Activated CD4-positive, alpha-beta T cell treated with anti-CD3 and anti-CD28 coated beads, Interleukin-2, Interleukin-4, amounts not matched to agents 100 ng/mL and 50 ng/mL, durations not matched to agents 16 hours and 8 hours (primary cell): ENCODE measurements at regions not wholly inside any gene's neighbourhood (a gene's known extent, or its start where the extent isn't known, plus 50 kb on each side); places are given as distances from the start of the nearest gene placed in this dataset.

Experiments used
- DNase-seq: peaks from one replicate; pipeline ENCODE4 v3.0.0-alpha.2; 2020; ENCODE audit warnings: low spot score

DNA sequence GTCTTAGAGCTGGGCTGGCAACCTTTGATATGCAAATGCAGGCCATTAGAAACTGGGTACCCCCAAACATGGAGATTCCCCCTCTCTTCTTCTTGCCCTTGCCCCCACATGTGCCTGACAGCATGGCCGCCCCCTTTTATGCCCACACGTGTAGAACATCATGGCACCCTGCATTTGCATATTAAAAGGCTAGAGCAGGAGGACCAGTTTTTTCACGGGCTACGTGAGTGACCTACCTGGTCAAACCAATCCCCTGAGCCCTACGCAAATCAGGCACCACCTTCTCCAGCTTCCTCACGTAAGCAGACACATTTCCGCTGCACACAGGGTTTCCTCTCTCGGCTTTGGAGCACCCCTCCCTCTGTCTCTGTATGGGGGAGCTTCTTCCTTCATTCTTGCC lies 110.9 kb upstream of the COPS8 start:
- DNase-seq, result no peak

- no peak for DNase-seq
Observed at GRCh38 chr2:236975766-236976165, 109.9 kb upstream of the COPS8 start.

DNA sequence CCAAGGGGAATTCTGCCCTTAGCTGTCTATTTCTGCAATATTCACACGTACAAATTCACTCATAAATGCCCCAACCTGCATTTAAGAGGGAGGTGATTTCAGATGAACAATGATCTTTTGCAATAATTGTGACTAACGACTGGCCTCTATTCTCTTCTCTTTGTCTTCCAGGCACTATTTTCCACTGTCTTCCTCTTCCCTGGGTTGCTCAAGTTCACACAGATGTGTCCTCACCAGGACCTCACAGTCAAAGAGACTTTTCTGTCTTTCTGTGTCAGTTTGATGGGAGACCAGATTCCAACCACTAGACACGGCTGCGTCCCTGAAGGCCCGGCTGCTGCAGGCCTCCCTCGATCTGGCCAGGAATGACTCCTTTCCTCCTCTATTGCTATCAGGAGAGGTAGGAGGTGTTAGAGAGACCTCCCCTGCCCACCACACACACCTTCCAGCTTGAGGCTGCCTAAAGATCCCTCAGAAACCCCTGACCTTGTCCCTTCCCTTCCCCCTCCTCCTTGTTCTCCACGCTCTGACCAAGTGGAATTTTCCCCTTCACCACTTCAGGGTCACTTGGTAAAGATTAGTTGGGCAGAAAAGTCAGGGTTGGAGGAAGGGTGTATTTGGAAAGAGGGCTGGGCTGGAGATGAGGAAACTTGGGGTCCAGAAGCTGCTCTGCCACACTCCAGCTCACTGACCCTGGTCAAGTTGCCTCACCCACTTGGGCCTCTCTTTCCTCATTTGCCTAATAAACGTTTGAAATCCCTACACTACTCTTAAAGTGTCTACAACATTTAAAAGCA lies 109.2 kb upstream of the COPS8 start:
- DNase-seq, result no peak

- no peak for DNase-seq
Observed at GRCh38 chr2:236977063-236977851, 108.4 kb upstream of the COPS8 start.

DNA sequence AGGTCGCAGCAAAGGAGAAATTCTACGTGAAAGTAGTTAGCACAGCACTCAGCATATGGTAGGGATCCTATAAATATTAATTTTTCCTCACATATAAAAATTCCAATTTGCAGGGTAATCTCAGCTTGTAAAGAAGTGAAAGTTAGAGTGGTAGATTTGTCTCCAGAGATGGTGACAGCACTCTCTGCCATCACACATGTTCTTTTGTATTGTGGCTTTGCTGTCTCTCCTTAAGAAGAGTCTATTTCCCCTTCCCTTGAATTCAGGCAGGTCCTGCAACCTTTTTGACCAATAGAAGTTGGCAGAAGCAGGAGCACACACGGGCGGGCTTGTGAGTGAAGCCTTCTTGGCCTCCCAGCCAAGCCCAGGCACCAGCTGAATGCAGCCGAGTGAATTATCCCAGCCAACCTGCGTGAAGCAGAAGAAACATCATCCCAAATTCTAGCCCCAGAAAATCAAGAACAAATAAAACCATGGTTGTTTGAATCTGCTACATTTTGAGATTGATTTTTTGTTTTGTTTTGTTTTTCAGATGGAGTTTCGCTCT lies 107.8 kb upstream of the COPS8 start:
- DNase-seq, result no peak

- no peak for DNase-seq
Observed at GRCh38 chr2:236979664-236980063, 106.0 kb upstream of the COPS8 start.

- no peak for DNase-seq
Observed at GRCh38 chr2:236980961-236981360, 104.7 kb upstream of the COPS8 start.

DNA sequence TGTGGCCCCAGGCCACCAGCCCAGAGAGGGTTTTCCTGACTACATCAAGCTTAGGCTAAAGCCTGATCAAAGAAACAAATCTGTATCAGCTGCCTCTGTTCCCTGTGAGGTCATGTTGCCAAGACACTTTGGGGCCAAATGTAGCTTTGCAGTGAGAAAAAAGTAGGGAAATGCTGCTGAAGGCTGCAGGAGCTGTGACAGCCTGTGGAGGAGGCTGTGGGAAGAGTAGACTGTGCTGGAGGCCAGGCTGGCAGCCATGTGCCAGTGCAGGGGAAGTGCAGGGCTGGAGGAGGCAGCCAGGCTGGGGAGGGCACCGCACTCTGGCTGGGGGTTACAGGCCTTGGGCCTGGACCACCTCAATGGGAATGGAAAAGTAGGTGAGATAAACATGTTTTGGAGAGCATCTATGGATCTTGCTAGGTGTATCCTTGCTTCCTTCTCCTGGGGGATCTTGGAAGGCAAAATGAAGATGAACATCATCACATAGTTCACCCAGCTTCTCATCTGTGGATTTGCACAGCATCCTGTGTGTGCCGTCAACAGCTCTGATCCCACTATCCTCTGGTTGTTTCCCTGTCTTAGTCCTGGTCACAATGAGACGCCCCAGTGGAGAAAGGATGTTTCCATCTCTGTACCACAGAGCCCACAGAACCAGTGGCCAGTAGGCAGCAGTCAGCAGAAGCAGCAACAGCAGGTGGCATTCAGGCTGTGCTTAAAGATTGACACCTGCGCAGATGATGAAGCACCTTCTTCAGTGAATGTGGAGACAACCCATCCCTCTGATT lies 103.8 kb upstream of the COPS8 start:
- no peak for DNase-seq

DNA sequence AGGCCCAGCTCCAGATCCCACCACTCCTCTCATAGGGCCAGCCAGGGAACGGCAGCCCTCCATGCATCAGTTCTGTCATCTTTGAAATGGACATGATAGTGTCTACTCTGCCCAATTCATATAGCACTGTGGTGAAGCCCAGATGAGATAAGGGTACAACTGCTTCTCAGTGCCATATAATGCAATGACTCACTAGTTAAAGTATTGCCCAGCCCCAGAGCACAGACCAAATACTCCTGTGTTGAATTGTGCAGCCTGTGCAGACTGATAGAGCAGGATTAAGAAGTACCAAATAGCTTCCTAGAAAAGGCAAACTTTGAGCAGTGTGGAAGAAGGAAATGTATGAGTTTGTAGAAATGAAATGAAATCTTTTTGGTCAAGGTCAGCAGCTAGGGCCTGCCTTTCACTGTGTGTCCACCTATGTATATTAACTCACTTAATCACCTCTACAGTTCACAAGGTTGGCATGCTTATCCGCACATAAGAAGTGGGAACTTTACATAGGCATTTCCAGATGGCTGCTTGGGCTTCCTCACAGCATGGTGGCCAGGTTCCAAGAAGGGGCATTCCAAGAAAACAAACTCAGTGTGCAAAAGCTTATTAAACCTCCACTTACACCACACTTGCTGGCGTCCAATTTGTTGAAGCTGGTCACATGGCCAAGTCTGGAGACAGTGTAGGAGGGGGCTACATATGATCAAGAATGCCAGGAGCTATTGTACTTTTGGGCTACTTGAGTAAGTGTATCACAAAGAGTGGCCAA lies 102.8 kb upstream of the COPS8 start:
- DNase-seq, result no peak

- no peak for DNase-seq
Observed at GRCh38 chr2:236984046-236984445, 101.6 kb upstream of the COPS8 start.

- no peak for DNase-seq
Observed at GRCh38 chr2:236985761-236986339, 99.8 kb upstream of the COPS8 start.

DNA sequence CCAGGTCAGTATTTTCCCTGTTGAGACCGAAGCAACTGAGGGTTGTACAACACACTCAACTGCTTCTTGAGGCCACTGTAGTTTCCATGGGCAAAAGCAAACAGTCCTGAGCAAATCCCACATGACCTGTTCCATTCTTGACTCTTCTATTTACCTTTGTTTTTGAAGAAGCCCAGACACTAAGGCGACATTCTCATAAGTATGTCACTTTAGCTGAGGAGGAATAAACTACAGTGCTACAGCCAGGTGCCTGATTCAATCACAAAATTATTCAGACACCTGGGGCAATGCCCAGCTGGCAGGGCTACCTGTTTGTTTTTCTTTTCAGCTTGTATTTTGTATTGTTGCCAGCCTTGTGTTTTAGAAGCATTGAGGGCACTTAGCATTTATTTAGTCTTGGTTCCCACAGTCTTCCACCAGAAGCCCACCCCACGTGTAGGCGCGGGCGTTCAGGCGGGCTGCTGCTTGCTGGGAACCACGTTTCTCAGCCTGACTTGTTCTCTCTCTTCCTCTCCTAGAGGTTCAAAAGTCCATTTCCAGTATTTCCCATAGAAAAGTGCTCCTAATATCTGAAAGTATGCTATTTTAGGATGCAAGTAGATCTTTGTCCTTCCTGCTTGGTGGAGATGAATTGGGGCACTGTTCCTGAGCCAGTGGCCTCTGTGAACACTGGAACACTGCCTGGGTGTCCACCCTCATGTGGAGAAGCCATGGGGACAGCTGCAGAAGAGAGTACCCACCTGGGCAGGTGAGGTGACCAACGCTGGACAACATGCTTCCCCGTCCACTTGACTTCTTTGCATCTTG lies 99.0 kb upstream of the COPS8 start:
- DNase-seq, result no peak

- no peak for DNase-seq
Observed at GRCh38 chr2:236988216-236988615, 97.5 kb upstream of the COPS8 start.

DNA sequence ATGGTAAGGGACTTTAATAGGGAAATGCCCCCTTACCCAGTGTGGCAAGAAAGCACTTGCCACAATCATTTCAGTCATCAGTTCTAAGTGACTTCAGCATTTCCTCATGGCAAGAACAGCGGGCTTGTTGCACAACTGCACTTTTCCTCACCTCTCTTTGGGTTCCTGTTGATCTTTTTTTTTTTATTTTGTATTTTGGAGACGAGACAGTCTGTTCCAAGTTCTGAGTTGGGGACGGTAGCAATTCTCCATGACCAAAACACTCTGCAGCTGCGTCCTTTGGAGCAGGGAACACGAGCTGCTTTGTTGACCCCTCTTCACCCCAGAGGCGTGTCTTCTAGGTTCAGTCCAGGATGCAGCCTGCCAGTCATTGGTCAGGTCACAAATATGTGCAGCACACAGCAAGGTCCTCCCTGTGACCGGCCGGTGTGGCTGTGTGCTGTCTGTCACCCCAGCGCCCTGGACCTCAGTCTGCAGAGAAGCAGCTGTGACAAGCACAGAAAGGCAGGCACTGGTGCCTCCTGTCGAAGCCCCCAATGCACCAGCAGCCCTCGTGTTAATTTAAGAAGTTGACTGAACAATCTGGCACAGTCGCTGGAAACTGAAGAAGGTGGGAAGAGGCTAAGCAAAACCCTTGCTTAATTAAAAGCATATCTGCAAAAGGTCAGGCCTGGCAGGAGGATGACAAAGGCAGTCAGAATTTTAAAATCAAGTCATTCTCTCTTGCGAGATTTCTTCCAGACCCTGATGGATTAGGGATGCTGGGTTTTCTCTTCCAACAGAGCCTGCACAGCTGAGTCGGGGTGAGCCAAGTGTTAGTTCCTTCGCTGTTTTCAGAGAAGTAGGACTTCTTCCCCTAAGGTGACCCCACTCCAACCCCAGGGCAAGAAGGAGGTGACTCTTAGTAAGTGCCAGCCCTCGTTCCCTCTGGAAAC lies 96.7 kb upstream of the COPS8 start:
- no peak for DNase-seq

DNA sequence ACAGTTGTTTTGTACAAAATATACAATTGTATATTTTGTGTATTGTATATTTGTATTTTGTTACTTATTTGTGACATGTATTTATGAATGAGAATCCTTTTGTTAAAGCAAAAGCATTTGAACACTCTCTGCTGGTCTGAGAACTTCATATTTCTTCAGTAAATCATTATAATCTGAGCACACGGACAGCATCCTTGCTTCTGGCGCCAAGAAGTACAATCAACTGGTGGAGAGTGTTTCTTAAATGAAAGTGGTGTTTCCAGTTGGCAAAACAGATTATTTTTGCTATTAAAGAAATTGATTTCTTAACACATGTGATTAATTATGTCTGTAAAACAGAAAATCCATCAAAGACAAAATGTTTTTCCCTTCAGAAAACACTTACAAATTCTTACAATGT lies 95.1 kb upstream of the COPS8 start:
- no peak for DNase-seq

GRCh38 chr2:236991874-236992273 lies 93.8 kb upstream of the COPS8 start:
- no peak for DNase-seq

DNA sequence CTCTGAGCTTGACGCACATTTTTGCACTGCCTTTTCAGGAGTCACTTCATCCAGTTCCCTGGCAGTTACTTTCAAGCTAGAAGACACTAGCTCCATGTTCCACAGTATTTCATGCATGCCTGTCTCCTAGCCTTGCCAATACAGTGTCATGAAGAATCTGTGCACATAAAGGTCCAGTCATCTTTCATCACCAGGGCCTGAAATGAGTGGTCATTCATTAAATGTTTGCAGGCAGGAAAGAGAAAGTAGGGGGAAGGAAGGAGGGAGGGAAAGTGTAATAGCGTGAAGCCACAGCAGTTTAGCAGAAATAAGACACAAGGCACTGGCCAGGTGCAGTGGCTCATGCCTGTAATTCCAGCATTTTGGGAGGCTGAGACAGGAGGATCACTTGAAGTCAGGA lies 92.4 kb upstream of the COPS8 start:
- no peak for DNase-seq

GRCh38 chr2:236994361-236994760 lies 91.3 kb upstream of the COPS8 start:
- DNase-seq, result no peak

DNA sequence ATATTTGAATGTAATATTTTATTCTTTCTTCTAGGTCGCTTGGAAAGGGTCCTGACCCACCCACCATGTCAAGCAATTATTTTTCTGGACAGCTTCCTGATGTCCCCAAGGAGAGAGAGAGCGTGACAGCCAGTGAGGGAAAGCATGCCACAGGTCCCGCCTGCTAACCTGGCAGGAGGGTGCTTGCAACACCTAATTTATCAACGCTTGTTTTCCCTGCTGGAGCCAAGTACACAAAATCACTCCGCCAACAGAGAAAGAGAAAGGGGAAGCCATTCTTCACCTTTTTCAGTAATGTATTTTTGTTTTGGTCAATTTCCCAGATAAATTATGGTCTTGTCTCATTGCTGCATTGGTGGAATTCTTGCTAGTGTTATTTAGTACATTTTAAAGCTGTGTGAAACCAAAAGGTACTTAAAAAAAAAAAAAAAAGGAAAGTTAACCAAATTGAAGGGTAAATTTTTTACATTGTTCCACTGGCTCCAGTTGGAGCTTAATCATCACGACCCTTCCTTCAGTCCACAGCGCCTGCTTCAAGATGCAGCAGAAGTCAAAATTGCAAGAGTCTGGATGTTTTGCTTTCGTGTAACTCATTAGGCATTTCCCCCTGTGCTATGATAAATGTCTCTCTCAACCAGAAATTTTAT lies 88.5 kb upstream of the COPS8 start:
- no peak for DNase-seq
